Erythroblast (primary cell): ENCODE measurements at regions not wholly inside any gene's neighbourhood (a gene's known extent, or its start where the extent isn't known, plus 50 kb on each side); places are given as distances from the start of the nearest gene placed in this dataset.

Experiments
- GATA1 ChIP-seq: IDR thresholded peaks from 2 replicates; pipeline ENCODE4 v1.6.1; 2011; ENCODE audit warnings: low read depth, mild to moderate bottlenecking, control low read depth, low read length, moderate library complexity
- POLR2A ChIP-seq: IDR thresholded peaks from 2 replicates; pipeline ENCODE4 v1.6.1; 2011; ENCODE audit warnings: mild to moderate bottlenecking, low read length

DNA sequence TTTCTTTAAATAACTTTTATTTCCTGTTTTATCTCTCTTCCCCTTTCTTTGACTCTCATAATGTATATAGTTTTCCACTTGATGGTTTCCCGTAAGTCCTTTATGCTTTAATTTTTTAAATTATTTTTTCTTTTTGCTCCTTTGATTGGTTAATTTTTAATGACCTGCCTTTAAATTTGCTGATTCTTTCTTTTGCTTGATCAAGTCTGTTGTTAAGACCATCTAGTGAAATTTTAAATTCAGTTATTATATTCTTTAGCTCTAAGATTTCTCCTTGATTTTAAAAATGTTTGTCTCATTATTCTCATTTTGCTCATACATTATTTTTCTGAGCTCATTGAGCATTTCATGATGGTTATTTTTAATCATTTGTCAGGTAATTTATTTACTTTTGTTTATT is 718.6 kb downstream of the METTL15 start:
- TF ChIP-seq POLR2A (no peak), GATA1 (no peak)
